ENCODE measurements at regions not wholly inside any gene's neighbourhood (a gene's known extent, or its start where the extent isn't known, plus 50 kb on each side); places are given as distances from the start of the nearest gene placed in this dataset.

- no peak for TF ChIP-seq REST (IDR thresholded peaks at IDR 0.05; ENCODE audit: insufficient read depth in 1 of 2, low read depth in 2 of 2, low read length in 2 of 2)
- no peak for TF ChIP-seq SIN3A (IDR thresholded peaks at IDR 0.05; ENCODE audit: borderline replicate concordance, insufficient read depth, low read length)
- TF ChIP-seq POLR2AphosphoS5 (IDR thresholded peaks at IDR 0.05; ENCODE audit: low read depth, low read length): no peak
These were observed 372.9 kb downstream of the NKX6-1 start for GRCh38 chr4:84126061-84126787.

All from PFSK-1 (cell line).